GM18511 (cell line): ENCODE measurements at regions not wholly inside any gene's neighbourhood (a gene's known extent, or its start where the extent isn't known, plus 50 kb on each side); places are given as distances from the start of the nearest gene placed in this dataset.
"Not testable (repeated sequence)": the region's sequence is repeated elsewhere in the genome, so short reads cannot be mapped to it uniquely, and the experiment has no call there.

Experiments used
- ATAC-seq: cut with Tn5 transposase; IDR thresholded peaks from one replicate; pipeline ENCODE4 v1.9.1; 2021; ENCODE audit warnings: mild to moderate bottlenecking, moderate library complexity; ENCODE audit not compliant: unreplicated experiment

DNA sequence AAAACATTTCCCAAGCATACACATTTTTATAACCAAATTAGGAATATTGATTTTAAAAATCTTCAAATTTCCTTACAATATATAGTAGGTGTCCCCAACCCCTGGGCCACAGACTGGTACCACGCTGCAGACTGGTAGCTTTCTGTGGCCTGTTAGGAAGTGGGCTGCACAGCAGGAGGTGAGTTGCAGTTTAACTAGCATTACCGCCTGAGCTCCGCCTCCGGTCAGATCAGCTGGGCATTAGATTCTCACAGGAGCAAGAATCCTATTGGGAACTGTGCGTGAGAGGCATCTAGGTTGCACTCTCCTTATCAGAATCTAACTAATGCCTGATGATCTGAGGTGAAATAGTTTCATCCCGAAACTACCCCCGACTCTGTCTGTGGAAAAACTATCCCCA is 62.1 kb downstream of the ZWINT start:
- ATAC-seq, result no peak

DNA sequence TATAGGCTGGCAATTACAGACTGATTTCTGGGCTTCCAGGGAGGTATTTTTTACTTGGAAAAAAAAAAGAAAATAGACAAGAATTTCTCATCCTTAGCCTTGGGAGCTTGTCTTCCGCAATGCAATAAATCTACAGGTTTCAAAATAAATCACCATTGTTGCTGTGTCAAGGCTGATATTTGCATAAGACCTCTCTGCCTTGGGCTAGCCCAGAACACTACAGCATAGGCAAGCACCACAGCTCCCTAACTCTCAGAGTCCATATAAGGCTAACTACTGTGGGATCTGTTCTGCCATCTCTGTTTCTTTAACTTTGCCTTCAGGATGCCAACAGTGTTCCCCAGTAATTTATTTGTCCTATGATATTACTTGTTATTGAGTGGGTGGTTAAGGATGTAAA is 64.4 kb downstream of the ZWINT start:
- peak; percentile 56 for ATAC-seq

DNA sequence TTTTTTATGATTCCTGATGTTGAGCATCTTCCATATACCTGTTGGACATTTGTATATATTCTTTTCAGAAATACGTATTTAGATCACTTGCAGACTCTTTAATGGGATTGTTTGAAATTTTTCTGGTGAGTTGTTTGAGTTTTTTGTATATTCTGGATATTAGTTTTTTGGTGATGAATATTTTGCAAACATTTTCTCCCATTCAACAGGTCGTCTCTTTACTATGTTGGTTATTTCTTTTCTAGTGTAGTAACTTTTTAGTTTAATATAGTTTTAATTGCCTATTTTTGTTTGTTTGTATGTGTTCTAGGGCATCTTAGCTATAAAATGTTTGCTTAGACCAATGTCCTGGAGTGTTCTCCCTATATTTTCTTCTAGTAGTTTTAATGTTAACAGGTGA is 72.7 kb downstream of the ZWINT start:
- no peak for ATAC-seq

GRCh38 chr10:56286096-56286495 is 75.0 kb downstream of the ZWINT start:
- ATAC-seq, result no peak

- ATAC-seq, result no peak
Measured at GRCh38 chr10:56279270-56279669, 81.8 kb downstream of the ZWINT start.

- ATAC-seq, result no peak
Measured at GRCh38 chr10:56269181-56269580, 91.9 kb downstream of the ZWINT start.

DNA sequence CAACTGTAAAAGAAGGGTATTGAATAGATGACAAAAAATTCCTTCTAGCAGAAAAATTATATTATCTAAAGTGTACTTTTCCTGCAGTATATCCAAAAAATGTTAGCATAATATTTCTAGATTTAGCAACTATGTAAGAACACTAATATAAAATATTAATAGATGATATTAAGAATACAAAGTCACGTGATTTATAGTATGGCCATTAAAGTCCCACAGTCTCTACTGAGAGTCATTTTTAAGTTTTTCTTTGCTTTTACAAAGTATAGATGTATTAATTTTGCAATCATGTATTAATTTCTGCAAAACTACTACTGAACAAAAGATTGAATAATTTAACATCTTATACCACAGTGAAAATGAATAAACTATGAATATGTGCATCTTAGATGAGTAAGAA is 94.9 kb downstream of the ZWINT start:
- no peak for ATAC-seq

- peak; percentile 54 for ATAC-seq
Measured at GRCh38 chr10:56258991-56259390, 102.1 kb downstream of the ZWINT start.

DNA sequence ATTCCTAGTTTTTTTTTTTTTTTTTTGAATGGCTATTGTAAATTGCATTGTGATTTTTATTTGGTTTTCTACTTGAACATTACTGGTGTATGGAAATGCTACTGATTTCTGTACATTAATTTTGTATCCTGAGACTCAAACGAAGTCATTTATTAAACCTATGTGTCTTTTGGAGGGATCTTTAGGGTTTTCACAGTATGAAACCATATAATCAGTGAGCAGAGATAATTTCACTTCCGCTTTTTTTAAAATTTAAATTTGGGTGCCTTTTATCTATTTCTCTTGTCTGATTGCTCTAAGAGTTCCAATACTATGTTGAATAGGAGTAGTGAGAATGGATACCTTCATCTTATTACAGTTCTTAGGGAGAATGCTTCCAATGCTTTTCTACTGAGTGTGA is 102.7 kb downstream of the ZWINT start:
- peak; percentile 65 for ATAC-seq

GRCh38 chr10:56255298-56255697 is 105.8 kb downstream of the ZWINT start:
- ATAC-seq, result no peak

DNA sequence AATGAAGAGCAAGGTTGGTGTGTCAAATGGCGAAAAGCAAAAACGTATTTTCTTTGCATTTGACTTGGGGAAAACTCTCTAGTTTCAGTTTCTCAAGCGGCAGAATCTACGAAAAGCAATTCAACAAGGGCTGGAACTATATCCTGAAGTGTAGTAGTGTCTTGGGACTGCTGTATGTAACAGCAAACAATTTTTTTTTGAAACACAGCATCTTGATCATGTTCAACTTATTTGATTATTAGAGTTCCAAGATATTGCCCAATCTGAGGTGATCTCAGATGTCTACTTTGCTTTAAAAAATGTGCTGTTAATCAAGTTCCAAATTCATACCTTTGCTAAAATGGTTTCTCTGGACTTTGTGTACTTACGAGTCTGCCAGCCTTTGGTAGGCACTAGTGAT is 120.6 kb downstream of the ZWINT start:
- ATAC-seq, result no peak

DNA sequence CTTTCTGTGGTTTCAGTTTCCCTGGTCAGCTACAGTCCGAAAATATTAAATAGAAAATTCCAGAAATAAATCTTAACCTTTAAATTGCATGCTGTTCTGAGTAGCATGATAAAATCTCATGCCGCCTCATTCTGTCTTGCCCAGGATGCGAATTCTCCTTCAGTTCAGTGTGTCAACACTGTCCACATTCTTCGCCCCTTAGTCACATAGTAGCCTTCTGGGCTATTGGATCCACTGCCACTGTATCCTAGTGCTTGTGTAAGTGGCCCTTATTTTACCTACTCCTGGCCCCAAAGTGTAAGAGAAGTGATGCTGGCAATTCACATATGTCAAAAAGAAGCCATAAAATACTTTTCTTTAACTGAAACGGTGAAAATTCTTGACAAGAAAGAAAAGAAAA is 129.6 kb downstream of the ZWINT start:
- no peak for ATAC-seq

DNA sequence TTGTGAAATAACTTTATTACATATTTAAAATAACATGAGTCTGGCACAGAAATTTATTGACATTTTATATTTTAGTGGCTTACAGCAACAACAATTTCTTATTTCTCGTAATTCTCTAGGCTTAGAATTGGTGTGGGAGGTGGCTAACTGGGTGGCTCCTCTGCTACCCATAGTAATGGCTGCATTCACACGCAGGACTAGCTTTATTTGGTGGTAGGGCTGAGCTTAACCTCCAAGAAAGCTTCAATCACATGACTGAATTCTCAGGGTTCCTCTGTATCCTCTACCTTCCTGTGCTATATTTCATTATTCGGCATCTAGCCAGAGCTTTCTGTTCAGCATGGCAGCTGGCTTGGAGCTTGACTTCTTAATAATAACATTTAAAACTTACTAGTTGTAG is 138.8 kb downstream of the ZWINT start:
- ATAC-seq, result no peak

DNA sequence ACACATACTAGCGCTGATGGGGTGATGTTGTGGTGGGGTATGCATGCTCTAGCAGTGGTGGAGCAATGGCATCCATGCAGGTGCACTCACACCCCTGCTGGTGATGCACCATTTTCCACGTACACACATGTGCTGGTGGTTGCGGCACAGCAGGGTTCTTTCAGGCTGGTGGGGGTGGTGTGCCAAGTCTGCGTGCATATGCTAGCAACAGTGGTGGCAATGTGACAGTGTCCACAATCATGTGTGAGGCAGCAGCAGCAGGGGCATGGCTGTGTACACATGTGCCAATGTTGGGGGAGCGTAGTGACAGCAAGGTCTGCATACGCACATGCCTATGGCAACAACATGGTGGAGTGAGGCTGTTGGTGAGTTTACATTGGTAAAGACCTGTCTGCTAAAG is 148.1 kb downstream of the ZWINT start:
- ATAC-seq, result no peak

DNA sequence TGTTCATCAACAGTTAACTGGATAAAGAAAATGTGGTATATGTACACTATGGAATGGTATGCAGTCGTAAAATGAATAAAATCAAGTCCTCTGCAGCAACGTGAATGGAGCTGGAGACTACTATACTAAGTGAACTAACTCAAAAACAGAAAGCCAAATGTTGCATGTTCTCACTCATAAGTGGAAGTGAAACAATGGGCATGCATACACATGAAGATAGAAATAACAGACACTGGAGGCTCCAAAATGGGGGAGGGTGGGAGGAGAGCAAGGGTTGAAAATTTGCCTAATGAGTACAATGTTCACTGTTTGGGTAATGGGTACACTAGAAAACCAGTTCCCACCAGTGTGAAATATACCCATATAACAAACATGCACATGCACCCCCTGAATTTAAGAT is 179.5 kb downstream of the ZWINT start:
- peak; percentile 94 for ATAC-seq

- no peak for ATAC-seq
Measured at GRCh38 chr10:56178210-56178609, 182.8 kb downstream of the ZWINT start.

DNA sequence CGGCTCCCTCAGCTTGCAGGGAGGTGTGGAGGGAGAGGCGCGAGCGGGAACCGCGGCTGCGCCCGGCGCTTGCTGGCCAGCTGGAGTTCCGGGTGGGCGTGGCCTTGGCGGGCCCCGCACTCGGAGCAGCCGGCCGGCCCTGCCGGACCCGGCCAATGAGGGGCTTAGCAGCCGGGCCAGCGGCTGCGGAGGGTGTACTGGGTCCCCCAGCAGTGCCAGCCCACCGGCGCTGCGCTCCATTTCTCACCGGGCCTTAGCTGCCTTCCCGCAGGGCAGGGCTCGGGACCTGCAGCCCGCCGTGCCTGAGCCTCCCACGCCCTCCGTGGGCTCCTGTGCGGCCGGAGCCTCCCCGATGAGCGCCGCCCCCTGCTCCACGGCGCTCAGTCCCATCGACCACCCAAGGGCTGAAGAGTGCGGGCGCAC is 206.0 kb downstream of the ZWINT start:
- ATAC-seq, result not testable (repeated sequence)

GRCh38 chr10:56146806-56147205 is 214.3 kb downstream of the ZWINT start:
- no peak for ATAC-seq

DNA sequence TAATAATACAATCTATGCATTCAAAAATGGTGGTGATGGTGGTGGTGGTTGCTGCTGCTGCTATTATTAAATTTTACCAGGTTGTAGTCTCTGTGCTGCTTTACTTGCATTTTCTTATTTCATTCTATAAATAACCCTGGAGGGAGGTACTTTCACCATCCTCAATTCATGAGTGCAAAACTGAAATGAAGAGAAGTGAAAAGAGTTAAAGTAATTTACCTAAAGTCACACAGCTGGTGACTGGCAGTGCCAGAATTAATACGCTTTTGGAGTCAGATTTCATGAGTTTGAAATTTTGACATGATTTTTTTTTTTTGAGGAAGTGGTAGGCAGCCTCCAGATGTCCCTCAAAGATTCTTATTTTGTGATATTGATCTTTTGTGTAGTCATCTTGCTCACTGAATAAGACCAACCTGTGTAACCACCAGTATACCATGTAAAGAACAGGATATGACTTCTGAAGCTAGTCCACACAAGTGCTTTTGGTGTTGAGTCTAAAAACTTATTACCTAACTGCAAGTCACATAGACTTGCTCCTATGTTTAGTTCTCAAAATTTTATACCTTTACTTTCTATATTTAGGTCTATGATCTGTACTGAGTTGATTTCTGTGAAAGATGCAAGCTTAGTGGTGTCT is 218.8 kb downstream of the ZWINT start:
- ATAC-seq, result peak; percentile 88

- no peak for ATAC-seq
Measured at GRCh38 chr10:56139405-56139804, 221.7 kb downstream of the ZWINT start.

DNA sequence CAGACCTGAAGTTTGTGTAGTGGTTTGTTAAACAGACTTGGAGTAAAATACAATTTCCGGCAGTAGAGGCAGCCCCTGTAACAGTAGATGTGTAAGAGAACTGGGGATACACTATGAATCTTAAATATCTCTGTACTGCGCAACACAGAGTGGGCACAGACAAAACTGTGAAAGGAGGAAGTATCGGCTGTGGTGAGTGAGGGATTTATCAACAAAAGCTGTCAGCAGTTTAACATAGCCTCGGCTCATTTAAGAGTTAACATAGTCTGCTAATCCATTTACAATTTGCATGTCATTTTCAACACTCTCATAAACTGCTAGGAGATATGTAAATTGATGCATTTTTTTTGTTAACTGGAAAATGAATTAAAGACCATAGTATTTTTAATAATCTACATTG is 225.2 kb downstream of the ZWINT start:
- peak; percentile 60 for ATAC-seq

- no peak for ATAC-seq
Measured at GRCh38 chr10:56123247-56123646, 237.8 kb downstream of the ZWINT start.

DNA sequence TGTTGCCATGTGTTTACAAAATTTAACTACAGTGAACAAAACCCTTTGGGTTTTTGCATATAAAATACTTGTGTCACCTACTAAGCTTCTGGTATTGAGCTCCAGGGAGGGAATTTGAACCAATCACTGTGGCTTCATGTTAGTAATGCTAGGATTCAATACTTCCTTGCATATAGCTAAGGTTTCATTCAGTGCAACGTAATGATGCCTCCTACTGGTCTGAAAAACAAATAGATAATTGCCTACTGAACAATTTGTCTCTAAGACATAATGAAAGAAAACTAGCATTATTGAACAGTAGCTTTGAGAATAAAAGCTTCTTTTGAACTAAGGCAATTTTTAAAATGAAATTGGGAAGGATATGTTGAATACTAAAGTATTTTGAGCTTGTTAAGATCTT is 244.4 kb downstream of the ZWINT start:
- ATAC-seq, result no peak
